ENCODE measurements at regions not wholly inside any gene's neighbourhood (a gene's known extent, or its start where the extent isn't known, plus 50 kb on each side); places are given as distances from the start of the nearest gene placed in this dataset.

DNA sequence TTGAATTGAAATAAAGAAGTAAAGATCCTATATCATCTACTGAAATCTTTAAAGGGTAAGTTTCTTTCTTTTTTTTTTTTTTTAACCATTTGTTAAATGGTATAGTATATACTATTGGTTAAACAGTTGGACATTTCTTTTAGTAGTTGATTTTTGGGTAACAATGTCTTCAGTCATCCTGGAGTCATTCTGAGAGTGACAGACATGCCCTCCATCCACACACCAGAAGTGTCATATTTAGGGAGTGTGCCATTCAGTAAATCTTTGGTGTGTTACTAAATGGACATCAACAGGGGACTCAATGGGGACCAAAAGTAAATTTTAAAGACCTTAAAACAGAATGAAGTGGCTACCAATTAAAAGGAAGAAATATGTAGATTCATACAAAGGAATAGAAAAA, 50.8 kb upstream of the SLC39A10 start:
- ChIA-PET POLR2A (no interaction called here), CTCF (interaction anchor here (1.1 kb wide), 1 partner anchor 12 kb away, joined by 3 read pairs; no protein-coding TSS in a partner anchor), SMC1A (ENCODE audit: uncharacterized antibody, unreplicated experiment) (interaction anchor here (0.6 to 1.0 kb wide), 3 partner anchors 13 to 213 kb away, joined by 3 to 4 read pairs (median 3); no protein-coding TSS in a partner anchor), RAD21 (ENCODE audit: unreplicated experiment) (no interaction called here)
- no peaks in the 10 kb centered on the region for H3K4me1 ChIP-seq (ENCODE audit: control insufficient read depth, insufficient read depth, low read length)
- FAIRE-seq (no peak), ATAC-seq (no peak), DNase-seq (ENCODE audit: low read depth, low spot score) (no peak)
- intact Hi-C loops (cut with micrococcal nuclease; ENCODE audit: unreplicated experiment) (no loop called here), in situ Hi-C loops (cut with MboI) (no loop called here)
- no peaks in the 10 kb centered on the region for H4K20me1 ChIP-seq (ENCODE audit: control insufficient read depth, insufficient read depth)
- H3K4me3 ChIP-seq: no peak overlapping the region
- H3K27ac ChIP-seq (ENCODE audit: control insufficient read depth, insufficient read depth): no peak overlapping the region
- no peaks in the 10 kb centered on the region for H3K79me2 ChIP-seq (ENCODE audit: control insufficient read depth, insufficient read depth, low read length)
- BruUV-seq (replicated peaks): no TSS peak
- no peak for TF ChIP-seq RFX5 (IDR thresholded peaks at IDR 0.05; ENCODE audit: low read depth, low read length)
- TF ChIP-seq PKNOX1 (IDR thresholded peaks at IDR 0.05): peak; percentile 59
- H2AFZ ChIP-seq (ENCODE audit: control insufficient read depth, low read depth, low read length): no peak overlapping the region
- no peak overlapping the region for H3K9ac ChIP-seq (ENCODE audit: control insufficient read depth, insufficient read depth, low read length)
- no peaks in the 10 kb centered on the region for H3K9me3 ChIP-seq (replicated peaks; ENCODE audit: control insufficient read depth, insufficient read depth, low read length)
- H3K4me2 ChIP-seq (ENCODE audit: control insufficient read depth, insufficient read depth): no peak overlapping the region
- no peaks in the 10 kb centered on the region for H3K36me3 ChIP-seq (ENCODE audit: control insufficient read depth in 2 of 2, insufficient read depth in 2 of 2, low read length in 1 of 2)
- H3K27me3 ChIP-seq (replicated peaks in 1 of 2; ENCODE audit: control insufficient read depth in 2 of 2, insufficient read depth in 2 of 2, low read length in 1 of 2): no peaks in the 10 kb centered on the region

DNA sequence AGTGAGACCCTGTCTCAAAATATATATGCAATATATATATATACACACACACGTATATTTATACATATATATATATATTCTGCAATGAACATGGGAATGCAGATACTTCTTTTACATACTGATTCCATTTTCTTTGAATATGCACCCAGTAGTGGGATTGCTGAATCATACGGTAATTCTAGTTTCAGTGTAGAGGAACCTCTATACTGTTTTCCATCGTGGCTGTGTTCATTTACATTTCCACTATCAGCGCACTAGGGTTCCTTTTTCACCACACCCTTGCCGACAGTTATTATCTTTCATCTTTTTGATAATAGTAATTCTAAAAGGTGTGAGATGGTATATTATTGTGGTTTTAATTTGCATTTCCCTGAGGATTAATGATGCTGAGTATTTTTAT, 52.3 kb upstream of the SLC39A10 start:
- Histone ChIP-seq H3K79me2 (ENCODE audit: control insufficient read depth, insufficient read depth, low read length) (no peaks in the 10 kb centered on the region), H3K9me3 (replicated peaks; ENCODE audit: control insufficient read depth, insufficient read depth, low read length) (no peaks in the 10 kb centered on the region), H3K4me2 (ENCODE audit: control insufficient read depth, insufficient read depth) (no peak overlapping the region), H3K27me3 (replicated peaks in 1 of 2; ENCODE audit: control insufficient read depth in 2 of 2, insufficient read depth in 2 of 2, low read length in 1 of 2) (no peaks in the 10 kb centered on the region), H3K9ac (ENCODE audit: control insufficient read depth, insufficient read depth, low read length) (no peak overlapping the region), H3K4me3 (no peak overlapping the region), H4K20me1 (ENCODE audit: control insufficient read depth, insufficient read depth) (no peaks in the 10 kb centered on the region), H3K4me1 (ENCODE audit: control insufficient read depth, insufficient read depth, low read length) (no peaks in the 10 kb centered on the region), H3K36me3 (ENCODE audit: control insufficient read depth in 2 of 2, insufficient read depth in 2 of 2, low read length in 1 of 2) (no peaks in the 10 kb centered on the region), H3K27ac (ENCODE audit: control insufficient read depth, insufficient read depth) (no peak overlapping the region), H2AFZ (ENCODE audit: control insufficient read depth, low read depth, low read length) (no peak overlapping the region)
- ChIA-PET POLR2A (no interaction called here), SMC1A (ENCODE audit: uncharacterized antibody, unreplicated experiment) (no interaction called here), RAD21 (ENCODE audit: unreplicated experiment) (no interaction called here), CTCF (no interaction called here)
- FAIRE-seq (no peak), DNase-seq (ENCODE audit: low read depth, low spot score) (no peak), ATAC-seq (no peak)
- TF ChIP-seq SMARCA5 (IDR thresholded peaks at IDR 0.05): no peak
- 12% methylated on average over 5 of the region's 5 CpGs for WGBS (ENCODE audit: insufficient coverage, insufficient replicate concordance, low lambda C conversion rate, missing lambda C conversion rate)
- no TSS peak for BruUV-seq (replicated peaks)
- in situ Hi-C loops (cut with MboI): no loop called here
- intact Hi-C loops (cut with micrococcal nuclease; ENCODE audit: unreplicated experiment): no loop called here

Measured in GM12878 (cell line).